ENCODE measurements at regions not wholly inside any gene's neighbourhood (a gene's known extent, or its start where the extent isn't known, plus 50 kb on each side); places are given as distances from the start of the nearest gene placed in this dataset.
"Not testable (repeated sequence)": the region's sequence is repeated elsewhere in the genome, so short reads cannot be mapped to it uniquely, and the experiment has no call there.

DNA sequence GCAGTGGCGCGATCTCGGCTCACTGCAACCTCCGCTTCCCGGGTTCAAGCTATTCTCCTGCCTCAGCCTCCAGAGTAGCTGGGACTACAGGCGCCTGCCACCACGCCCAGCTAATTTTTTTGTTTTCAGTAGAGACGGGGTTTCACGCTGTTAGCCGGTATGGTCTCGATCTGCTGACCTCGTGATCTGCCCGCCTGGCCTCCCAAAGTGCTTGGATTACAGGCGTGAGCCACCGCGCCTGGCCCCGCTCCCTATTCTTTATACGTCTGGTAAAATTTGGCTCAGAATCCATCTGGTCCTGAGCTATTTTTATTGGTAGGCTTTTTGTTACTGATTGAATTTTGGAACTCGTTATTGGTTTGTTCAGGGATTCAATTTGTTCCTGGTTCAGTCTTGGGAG lies 336.7 kb downstream of the AEBP2 start:
- DNase-seq, result not testable (repeated sequence)

DNA sequence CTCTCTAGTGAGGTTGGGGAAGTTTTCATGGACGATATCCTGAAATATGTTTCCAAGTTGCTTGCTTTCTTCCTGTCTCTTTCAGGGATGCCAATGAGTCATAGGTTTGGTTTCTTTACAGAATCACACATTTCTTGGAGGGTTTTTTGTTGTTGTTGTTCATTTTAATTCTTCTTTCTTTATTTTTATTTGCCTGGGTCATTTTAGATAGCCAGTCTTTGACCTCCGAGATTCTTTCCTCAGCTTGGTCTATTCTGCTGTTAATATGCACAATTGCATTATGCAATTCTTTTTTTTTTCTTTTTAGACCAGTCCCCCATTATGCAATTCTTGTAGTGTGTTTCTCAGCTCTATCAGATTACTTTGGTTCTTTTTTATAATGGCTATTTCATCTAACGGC lies 338.9 kb downstream of the AEBP2 start:
- DNase-seq, result no peak

DNA sequence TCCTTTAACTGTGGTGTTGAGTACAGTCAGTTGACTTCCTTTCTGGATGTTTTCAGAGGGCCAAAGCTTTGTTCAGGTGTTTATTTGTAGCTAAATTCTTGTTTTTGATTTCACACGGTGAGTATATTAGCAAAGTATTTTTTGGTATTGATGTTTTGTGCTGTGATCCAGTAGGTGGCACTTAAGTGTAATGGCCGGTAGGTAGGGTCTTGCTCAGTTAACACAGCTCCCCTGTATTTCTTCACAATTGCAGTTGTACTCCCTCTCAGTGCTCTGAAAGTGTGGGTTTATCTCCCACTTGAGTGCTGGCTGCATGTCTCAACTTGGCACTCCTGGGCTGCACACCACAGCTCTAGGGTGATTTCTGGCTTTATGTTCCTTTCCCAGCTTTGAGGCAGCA lies 339.5 kb downstream of the AEBP2 start:
- DNase-seq, result no peak

DNA sequence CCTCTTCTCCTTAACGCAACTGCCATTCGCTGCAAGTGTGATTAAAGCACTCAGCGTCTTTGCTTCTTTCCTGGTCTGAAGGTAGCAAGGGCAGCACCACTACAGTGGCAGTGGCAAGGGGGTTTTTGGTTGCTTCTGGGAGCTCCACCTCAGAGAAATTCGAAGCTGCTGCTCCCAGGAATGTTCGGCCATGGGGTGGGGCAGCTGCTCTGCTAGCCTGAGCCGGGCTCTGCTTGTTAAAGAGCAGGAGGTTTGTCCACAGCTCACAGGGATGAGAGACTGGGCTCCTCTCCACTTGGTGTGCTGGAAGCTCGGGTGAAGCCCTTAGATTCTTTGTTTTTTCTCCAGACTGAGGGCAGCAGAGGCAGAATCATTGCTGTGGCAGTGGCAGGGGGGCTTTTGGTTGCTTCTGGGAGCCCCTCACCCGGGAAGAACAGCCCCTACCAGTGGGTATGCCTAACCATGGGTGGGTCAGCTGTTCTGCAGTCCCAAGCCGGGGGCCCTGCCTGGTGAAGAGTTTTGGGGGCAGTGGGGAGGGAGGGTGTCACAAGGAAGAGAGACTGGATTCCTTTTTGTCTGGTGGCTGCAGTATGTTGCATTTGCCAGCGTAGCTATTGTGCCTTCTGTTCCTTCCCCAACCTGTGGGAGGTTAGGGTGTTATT lies 340.2 kb downstream of the AEBP2 start:
- DNase-seq, result no peak

DNA sequence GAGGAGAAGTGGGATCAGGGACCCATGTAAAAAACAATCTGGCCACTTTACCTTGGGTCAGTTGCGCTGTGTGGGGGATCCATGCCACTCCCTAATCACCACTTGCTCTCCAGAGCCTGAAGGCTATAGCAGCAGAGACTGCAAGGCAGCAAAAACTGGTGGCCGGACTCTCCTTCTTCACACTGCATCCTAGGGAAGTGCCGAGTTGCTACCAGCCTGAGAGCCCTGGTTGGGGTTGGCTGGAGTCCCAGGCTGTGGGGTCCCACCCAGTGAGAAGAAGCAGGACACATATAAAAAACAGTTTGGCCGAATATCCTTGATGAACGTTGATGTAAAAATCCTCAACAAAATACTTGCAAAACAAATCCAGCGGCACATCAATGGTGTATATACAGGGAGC lies 341.2 kb downstream of the AEBP2 start:
- no peak for DNase-seq

DNA sequence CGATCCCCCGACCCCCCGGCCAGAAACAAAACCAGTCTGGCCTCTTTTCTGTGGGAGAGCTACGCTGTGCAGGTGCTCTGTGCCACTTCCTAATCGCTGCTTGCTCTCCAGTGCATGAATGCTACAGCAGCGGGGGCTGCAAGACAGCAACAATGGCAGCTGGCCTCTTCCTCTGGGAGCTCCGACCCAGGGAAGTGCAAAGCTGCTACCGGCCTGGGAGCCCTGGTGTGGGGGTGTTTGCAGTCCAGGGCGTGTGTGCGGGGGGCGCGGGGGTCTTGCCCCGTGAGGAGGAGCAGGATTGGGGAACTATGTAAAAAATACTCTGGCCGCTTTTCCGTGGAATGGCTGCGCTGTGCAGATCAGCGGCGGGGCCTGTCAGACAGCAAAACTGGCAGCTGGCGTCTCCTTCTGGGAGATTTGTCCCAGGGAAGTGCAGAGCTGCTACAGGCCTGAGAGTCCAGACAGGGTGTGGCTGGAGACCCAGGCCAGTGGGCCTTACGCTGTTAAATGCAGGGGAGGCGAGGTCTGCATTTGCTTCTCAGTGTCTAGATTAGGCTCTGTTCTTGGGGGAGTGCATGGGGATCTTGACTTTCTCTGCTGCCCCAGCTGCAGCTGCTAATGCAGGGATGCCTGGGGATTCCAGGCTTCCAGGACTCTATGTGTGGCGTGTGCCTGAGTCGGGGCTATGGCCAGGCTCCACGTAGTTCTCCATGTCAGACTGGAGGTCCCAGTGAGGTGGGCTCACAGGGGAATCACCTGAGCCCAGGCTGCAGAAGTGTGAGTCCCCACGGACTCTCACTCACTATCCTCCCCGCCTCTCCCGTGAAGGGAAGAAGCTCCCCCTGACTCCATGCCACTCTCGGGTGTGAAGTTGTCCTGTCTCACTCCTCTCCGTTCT lies 344.5 kb downstream of the AEBP2 start:
- DNase-seq, result no peak

DNA sequence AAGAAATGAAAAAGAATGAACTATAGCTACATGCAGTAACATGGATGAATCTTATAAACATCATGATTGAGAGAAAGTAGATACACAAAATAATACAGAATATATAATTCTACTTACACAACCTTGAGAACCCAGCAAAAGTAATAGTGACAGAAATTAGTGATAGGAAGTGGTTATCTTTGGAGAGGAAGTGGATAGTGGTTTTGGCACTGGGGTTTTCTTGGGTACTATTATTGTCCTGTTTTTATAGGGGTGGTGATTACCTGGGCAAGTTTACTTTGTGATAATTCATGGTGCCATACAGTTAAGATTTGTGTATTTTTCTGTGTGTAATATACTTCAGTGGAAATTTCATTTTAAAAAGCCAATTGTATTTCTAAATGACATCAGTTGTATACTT lies 352.7 kb downstream of the AEBP2 start:
- DNase-seq, result no peak

DNA sequence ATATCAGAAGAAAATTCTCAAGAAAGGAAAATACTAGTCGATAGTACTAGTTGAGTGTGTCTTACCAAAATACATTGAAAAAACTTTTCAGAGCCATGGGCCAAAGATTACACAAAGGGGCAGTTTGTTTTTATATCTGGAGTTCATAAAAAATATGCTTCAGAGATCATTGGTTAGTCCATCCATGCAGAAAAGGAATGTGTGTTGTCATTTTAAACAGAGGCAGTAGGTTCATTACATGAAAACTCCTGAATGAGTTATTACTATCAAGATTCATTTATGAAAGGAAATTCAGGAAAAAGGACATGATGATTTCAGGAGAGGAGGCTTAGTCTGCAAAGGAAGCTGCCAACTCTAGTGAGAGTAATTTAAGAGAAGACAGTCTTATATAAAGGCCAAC lies 354.8 kb downstream of the AEBP2 start:
- no peak for DNase-seq

DNA sequence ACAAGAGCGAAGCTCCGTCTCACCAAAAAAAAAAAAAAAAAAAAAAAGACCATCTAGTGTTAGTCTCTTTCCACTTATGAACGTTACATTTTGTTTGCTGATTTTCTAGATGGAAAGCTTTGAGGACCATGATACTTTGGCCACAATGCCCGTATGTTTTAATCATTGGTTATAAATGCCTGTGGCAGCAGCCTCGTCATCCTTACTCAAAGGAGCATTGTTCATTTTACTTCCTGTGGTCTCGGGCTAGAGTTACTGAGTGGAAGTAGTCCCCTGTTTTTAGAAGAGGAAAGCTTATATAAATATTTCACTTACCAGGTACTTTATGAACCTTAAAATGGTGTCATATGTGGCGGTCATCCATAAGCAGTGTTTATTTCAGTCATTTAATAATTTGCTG lies 359.9 kb downstream of the AEBP2 start:
- no peak for DNase-seq

DNA sequence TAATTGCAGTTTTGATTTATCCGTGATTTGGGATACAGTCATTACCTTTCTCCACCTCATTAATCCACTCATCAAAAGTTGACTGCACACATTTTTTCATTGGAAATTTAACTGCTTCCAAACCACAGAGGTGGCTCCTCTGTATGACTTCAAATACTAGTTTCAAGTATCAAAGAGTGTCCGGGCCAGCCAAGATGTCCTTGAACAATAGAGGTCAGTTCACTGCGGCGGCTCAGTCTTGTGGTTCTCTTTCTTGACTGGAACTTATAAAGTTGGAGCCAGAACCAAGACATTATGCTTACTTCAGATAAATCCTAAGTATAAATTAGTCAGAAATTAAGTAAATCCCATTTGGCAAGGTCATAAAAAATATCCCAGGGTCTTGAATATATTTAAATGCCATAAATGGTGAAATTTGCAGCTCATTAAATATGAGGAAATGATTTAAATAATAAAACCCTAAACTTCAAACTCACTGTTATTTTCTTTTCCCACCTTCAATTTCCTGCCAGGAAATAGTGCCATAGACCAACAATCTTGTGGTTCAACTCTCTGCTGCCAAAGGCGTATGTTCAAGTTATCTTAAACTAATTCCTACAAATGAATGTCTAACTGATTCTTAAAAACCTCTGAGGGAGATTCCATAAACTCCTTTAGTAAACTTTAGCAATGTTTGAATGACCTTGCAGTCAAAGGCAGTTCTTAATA lies 360.8 kb downstream of the AEBP2 start:
- no peak for DNase-seq

DNA sequence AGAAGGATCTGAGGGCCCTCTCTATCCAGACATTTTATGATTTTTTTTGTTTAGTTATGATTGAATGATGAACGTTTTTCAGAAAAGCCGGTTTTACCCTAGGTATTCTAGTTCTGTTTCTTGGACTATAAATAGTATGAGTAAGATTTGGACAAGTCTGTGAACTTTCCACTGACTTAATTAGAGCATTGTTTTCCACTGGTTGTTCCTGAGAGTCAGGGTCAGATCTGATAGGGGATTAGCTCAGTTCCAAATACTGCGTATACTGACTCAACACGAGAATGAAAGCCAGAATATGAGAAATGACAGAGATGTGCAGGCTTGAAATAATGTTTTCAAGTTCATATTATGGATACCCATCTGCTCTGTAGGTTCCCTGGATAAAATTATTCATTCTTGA lies 361.6 kb downstream of the AEBP2 start:
- no peak for DNase-seq

DNA sequence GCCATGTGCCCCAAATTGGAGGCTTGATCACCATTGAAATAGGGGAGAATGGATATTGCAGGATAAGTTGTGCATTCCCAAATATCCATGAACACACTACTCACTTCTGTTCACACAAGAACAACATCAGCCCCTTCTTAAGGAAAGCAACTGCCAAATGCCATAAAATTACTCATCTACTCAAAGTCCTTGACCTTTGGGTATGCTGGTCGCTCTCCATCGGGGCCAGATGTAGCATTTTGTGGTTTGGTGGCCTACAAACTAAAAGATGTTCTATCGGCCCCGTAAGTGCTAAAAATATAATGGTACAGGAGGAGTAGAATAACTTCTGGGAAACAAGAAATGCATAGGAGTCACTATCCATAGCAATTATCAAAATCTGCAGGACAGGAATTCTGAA lies 362.6 kb downstream of the AEBP2 start:
- no peak for DNase-seq

DNA sequence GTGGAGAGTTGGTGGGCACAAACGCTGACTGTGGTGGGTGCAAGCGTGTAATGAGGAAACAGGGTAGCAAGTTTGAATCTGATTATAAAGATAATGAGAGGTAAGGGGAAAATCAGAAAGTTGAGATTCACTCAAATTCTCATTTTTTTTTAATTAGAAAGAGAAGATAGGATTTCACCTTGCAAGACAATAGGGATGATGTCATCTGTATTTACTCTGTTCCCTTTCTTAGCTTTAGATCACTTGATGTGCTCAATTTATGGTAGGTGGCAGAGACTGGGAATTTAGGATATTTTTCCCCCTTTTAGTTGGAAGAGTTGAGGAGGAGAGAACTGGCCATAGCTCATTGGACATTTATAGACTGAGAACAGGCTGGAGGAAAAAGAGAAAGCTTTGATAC lies 363.6 kb downstream of the AEBP2 start:
- no peak for DNase-seq

DNA sequence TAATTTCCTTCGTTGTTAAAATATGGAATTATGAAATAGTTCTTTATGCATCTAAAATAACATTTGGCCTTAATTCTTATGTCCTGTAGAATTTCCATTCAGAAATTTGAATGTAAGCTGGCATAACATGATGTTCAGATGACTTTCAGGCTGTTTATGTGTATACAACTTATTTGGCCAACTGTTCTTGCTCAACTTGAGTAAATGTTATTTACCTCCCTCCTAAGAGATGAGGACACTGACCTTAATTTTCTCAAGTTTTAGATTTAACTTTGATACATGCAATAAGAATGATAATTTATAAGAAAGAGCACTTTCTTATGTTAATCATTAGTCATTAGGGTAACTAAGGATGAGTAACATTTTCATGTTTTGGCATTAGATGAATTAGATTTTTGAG lies 365.4 kb downstream of the AEBP2 start:
- DNase-seq, result no peak

DNA sequence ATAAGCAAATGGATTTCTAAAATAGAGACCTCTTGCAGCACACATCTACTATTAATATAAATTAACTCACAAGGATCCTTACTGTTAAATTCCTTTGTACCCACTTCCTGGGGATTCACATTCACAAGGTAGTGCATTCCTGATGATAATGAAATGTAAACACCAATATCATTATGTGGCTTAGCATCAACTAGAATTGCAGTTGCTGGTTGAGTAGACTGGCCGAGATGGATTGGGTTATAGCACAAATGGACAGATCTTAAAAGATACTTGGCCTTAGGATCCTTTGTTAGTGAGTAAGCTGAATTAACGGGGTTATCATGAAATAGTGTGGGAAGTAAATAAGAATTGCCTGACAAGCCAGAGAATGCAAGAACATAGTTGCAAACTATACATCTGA lies 369.1 kb downstream of the AEBP2 start:
- DNase-seq, result no peak

DNA sequence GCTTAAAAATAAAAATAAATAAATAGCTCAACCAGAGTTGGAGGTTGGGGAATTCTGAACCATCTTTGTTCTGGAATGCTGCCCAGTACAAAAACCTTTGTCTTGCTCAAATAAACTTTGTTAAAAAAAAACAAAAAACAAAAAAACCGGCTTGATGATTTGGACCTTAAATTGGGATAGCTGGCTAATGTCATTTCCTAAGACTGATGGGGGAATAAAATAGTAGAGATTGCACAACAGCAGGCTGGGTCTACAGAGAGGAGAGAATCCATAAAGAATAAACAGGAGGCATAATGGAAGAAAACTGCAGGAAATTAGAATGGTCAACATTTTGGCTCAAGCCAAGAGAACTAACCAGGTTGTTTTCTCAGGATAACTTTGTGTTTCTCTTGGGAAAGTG lies 370.9 kb downstream of the AEBP2 start:
- no peak for DNase-seq

DNA sequence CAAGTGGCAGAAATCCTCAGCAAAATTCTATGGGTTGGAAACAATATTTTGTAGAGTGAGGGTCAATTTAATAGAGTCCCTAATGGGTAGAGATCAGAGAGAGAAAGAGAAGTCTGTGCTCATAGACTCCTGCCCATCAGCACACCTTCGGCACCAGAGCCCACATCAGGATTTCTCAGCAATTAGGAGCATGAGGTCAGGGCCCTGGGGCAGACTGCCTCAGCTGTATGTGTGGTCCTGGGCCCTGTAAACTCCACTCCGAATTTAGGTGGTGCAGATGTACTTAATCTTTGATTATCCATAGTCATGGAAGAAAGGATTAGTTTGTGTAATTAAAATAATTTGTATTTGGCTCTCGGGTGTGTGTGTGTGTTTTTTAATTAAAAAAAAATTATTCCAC lies 372.6 kb downstream of the AEBP2 start:
- DNase-seq, result no peak

DNA sequence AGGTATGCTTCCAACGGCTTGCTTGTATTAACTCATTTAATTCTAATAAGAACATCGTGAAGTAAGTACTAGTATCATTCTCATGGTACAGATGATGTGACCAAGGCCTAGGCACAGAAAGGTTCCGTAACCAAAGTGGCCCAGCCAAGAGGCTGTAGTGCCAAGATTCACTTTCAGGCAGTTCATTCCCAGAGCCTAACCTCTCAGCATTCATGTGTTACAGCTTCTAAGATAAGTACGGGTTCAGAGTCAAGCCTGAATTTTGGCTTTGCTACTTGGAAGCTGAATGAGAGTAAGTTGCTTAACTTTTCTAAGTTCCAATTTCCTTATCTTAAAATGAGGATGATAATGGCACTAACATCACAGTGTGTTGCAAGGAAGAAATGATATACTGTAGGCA lies 379.9 kb downstream of the AEBP2 start:
- no peak for DNase-seq

DNA sequence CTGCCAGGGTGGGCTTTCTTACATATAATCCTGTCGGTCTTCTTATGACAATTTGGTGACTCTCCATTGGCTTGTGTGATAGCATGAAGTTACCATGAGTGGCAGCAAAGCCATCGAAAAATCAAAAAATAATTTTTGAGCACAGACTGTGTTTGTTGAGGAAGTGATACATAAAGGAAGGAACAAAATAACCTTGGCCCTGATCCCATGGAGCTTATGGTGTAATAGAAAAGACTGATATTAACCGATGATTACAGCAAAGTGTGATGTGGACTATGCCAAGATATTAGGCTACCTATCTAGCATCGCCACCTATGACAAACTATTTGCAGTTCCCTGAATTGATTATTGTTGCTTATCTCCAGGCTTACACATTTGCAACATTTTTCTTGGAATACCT lies 383.2 kb downstream of the AEBP2 start:
- DNase-seq, result no peak

DNA sequence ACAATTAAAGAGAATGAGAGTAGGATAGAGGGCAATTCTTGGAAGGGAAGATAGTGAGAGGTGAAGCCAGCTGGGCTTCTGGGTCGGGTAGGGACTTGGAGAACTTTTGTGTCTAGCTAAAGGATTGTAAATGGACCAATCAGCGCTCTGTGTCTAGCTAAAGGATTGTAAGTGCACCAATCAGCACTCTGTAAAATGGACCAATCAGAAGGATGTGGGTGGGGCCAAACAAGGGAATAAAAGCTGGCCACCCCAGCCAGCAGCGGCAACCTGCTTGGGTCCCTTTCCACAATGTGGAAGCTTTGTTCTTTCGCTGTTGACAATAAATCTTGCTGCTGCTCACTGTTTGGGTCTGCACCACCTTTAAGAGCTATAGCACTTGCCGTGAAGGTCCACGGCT lies 384.0 kb downstream of the AEBP2 start:
- not testable (repeated sequence) for DNase-seq

DNA sequence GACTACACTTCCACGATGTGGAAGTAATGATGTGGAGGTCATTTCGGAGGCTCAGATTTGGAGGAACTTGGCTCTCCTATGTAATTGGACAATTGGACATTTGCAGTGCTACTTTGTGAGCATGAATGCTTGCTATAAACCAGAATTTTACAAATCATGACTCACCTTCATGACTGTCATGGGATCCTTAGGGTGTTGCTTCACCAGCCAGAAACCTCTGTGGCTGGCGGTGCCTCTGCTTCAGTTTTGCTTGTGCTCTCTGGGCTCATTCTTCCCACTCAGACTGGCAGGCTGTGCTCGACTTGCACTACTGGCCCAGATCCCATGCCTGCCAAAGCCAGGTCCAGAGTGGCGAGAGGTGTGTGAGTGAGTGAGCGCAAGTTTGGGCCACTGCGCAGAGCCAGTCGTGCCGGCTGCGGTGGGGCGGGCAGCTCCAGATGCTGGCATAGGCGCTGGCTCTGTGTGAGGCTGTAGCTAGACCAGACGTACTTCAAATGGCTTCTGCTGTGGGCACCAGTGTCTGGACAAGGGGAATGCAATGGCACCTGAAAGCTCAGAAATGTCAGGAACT lies 387.8 kb downstream of the AEBP2 start:
- DNase-seq, result no peak

DNA sequence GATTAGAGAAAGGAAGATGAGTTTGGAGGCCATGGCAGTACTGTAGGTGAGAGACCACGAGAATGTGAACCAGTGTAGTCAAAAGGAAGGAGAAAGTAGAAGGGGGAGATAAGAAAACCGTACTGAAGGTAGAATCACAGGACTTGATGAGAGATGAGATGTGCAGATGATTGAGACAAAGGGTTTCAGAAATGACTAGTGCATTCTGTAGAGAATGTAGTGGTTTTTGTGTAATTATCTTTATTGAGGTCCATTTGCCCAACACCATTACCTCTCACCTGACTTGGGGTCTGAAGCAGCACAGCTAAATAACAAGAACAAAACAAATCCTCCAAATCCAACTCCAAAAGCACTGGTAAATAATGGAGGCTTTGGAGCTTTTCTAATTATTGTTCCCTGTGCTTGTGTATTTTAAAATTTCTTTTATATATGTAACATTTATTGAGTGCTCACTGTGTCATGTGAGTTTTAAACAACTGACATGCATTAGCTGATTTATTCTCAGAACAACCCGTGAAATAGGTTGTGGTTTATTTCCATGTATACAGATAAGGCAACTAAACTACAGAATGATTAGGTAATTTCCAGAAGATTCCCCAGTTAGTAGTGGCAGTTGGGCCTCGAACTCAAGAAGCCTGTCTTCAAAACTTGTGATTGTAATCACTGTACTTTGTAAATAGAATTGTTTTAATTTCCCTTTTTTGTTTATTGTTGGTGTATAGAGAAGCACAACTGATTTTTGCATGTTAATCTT lies 390.0 kb downstream of the AEBP2 start:
- DNase-seq, result no peak
